ENCODE measurements at regions not wholly inside any gene's neighbourhood (a gene's known extent, or its start where the extent isn't known, plus 50 kb on each side); places are given as distances from the start of the nearest gene placed in this dataset.
A peak's percentile ranks its signal among the peaks of the same experiment; 100 is the strongest.

GRCh38 chr3:75192146-75192616, 471.9 kb upstream of the FRG2C start:
- Histone ChIP-seq H3K4me3 (ENCODE audit: insufficient read depth, low read depth, low read length) (no peak overlapping the region), H3K4me2 (ENCODE audit: low read depth, low read length) (no peak overlapping the region), H3K9me3 (ENCODE audit: control insufficient read depth, insufficient read depth, low read length) (no peaks in the 10 kb centered on the region), H3K36me3 (ENCODE audit: control insufficient read depth, insufficient read depth, low read length) (no peaks in the 10 kb centered on the region), H2BK20ac (ENCODE audit: low read depth, low read length) (no peak overlapping the region), H4K5ac (ENCODE audit: low read depth, low read length) (no peak overlapping the region), H2BK5ac (ENCODE audit: low read depth, low read length, poor library complexity, severe bottlenecking) (no peak overlapping the region), H3K79me1 (ENCODE audit: low read depth in 1 of 2, low read length in 2 of 2) (no peaks in the 10 kb centered on the region), H2BK120ac (ENCODE audit: low read depth, low read length) (no peak overlapping the region), H3K27me3 (ENCODE audit: control insufficient read depth, insufficient read depth, low read length) (no peaks in the 10 kb centered on the region), H2AK9ac (replicated peaks; ENCODE audit: low read depth, low read length, poor library complexity) (no peak overlapping the region), H3K9ac (ENCODE audit: low read depth, low read length) (no peak overlapping the region), H2AK5ac (ENCODE audit: low read depth, low read length) (no peak overlapping the region), H3K14ac (replicated peaks; ENCODE audit: low read depth, low read length) (no peak overlapping the region), H4K20me1 (ENCODE audit: insufficient read depth, low read length) (no peaks in the 10 kb centered on the region), H3K18ac (ENCODE audit: low read depth, low read length) (no peak overlapping the region), H3K23ac (ENCODE audit: low read depth, low read length) (no peak overlapping the region), H3K27ac (ENCODE audit: insufficient read depth, low read length) (no peak overlapping the region), H3K9me1 (ENCODE audit: insufficient read depth, low read length) (no peaks in the 10 kb centered on the region), H4K8ac (ENCODE audit: low read depth in 2 of 2, low read length in 2 of 2) (no peak overlapping the region), H4K91ac (ENCODE audit: insufficient read depth, low read depth, low read length) (no peak overlapping the region), H3K56ac (ENCODE audit: extremely low read depth, insufficient read depth, low read length) (no peak overlapping the region), H3K4ac (ENCODE audit: low read depth, low read length) (no peak overlapping the region), H3K4me1 (ENCODE audit: control insufficient read depth, insufficient read depth, low read length) (no peaks in the 10 kb centered on the region), H2AFZ (replicated peaks; ENCODE audit: low read length, poor library complexity) (no peak overlapping the region), H2BK15ac (ENCODE audit: low read depth, low read length) (no peak overlapping the region)
- dilution Hi-C loops (cut with HindIII; ENCODE audit: low sequenced_read_pairs, unreplicated experiment) (no loop called here), in situ Hi-C loops (cut with MboI; ENCODE audit: low sequenced_read_pairs) (no loop called here), intact Hi-C loops (cut with micrococcal nuclease) (loop anchor here (2.0 to 5.0 kb wide), 2 partner anchors 231 to 450 kb away; no protein-coding TSS in a partner anchor)
- DNase-seq, result peak; percentile 36
- WGBS, 2 experiments (ENCODE audit: extremely low coverage in 2 of 2, insufficient read length in 1 of 2), result no CpG with 5 or more reads among the region's 6 CpGs
- ATAC-seq (ENCODE audit: low read depth), result peak; percentile 59
- peak; percentile 55 for TF ChIP-seq SMC3 (IDR thresholded peaks at IDR 0.05; ENCODE audit: low read depth, low read length)
- TF ChIP-seq RAD21 (IDR thresholded peaks at IDR 0.05; ENCODE audit: low read length), result peak; percentile 59
- peak; percentile 77 for TF ChIP-seq CTCF (conservative IDR thresholded peaks at IDR 0.05; ENCODE audit: low read depth, low read length)
- no peak for TF ChIP-seq CEBPB (IDR thresholded peaks at IDR 0.05; ENCODE audit: low read depth, low read length)
- TF ChIP-seq POLR2A (IDR thresholded peaks at IDR 0.05; ENCODE audit: low read depth, low read length), result no peak
- no peak for TF ChIP-seq BHLHE40 (IDR thresholded peaks at IDR 0.05; ENCODE audit: low read depth, low read length)
- TF ChIP-seq NFE2L2 (IDR thresholded peaks at IDR 0.05; ENCODE audit: low read depth, low read length), result no peak
- TF ChIP-seq USF2 (IDR thresholded peaks at IDR 0.05; ENCODE audit: low read depth, low read length), result no peak
- BruUV-seq (replicated peaks), result no TSS peak
- ChIA-PET CTCF (interaction anchor here (0.6 to 1.9 kb wide), 7 partner anchors 18 to 1144 kb away, joined by 3 to 12 read pairs (median 3); no protein-coding TSS in a partner anchor), POLR2A (ENCODE audit: unreplicated experiment) (interaction anchor here (0.6 kb wide), 1 partner anchor 12 kb away, joined by 3 read pairs; no protein-coding TSS in a partner anchor)

All from IMR-90 (cell line).